ENCODE measurements at regions not wholly inside any gene's neighbourhood (a gene's known extent, or its start where the extent isn't known, plus 50 kb on each side); places are given as distances from the start of the nearest gene placed in this dataset.
"Not testable (repeated sequence)": the region's sequence is repeated elsewhere in the genome, so short reads cannot be mapped to it uniquely, and the experiment has no call there.

- DNase-seq (ENCODE audit: low read depth, low spot score): no peak
These were observed 50.8 kb upstream of the SEL1L start for GRCh38 chr14:81584495-81584894.

DNA sequence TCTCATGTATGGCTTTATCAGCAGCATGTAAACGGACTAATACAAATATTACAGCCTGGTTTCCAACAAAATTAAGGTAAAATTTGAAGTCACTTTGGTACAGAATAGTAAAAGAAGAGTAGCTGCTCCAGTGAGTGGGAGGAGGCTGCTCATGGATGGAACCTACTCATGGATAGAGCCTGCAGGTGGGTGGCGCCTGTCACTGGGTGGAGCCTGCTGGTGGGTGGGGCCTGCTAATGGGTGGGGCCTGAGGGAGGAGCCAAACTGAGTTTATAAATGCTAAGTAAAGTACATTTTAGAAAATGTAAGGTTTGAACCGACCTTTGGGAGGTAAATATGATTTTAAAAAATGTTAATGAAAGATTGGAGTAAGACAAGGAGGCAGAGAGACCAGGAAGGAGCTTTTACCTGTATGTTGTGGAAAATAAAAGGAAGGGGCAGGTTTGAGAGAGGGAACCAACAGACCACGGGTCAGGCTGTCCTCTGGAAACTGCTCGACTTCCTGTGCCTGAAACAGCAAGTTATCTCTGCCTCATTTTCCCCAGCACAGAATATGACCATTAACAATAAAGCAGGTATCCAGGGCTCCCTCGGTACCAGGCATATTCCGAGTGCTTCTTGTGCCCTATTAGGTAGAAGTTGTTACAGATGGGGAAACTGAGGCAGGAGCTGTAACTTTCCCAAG lies 55.9 kb upstream of the SEL1L start:
- DNase-seq (ENCODE audit: low read depth, low spot score): no peak

- DNase-seq (ENCODE audit: low read depth, low spot score): no peak
These were observed 57.6 kb upstream of the SEL1L start for GRCh38 chr14:81591266-81591665.

- no peak for DNase-seq (ENCODE audit: low read depth, low spot score)
These were observed 60.4 kb upstream of the SEL1L start for GRCh38 chr14:81594012-81594411.

- no peak for DNase-seq (ENCODE audit: low read depth, low spot score)
These were observed 72.0 kb upstream of the SEL1L start for GRCh38 chr14:81605660-81606059.

- no peak for DNase-seq (ENCODE audit: low read depth, low spot score)
These were observed 79.8 kb upstream of the SEL1L start for GRCh38 chr14:81613341-81614045.

DNA sequence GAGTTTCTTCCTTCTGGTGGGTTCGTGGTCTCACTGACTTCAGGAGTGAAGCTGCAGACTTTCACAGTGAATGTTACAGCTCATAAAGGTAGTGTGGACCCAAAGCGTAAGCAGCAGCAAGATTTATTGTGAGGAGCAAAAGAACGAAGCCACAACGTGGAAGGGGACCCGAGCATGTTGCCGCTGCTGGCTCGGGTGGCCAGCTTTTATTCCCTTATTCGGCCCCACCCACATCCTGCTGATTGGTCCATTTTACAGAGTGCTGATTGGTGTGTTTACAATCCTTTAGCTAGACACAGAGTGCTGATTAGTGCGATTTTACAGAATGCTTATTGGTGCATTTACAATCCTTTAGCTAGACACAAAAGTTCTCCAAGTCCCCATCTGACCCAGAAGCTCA lies 80.6 kb upstream of the SEL1L start:
- DNase-seq (ENCODE audit: low read depth, low spot score): not testable (repeated sequence)

DNA sequence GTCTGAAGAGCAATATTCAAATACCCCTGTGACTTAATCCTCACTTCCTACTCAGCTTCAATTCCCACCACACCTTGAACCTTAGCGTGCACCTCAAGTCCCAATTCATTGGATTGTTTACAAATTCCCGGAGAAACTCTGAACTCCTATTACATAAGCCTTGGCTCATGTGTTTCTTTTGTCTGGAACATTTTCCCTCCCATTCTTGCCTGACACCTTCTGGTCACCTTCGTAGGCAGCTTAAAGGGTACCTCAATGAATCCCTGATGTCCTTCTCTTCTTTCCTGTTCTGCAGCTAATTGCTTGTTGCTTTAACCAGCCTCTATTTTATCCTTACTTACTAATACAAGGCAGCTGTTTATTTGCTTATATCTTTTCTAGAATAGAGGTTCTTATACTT lies 85.0 kb upstream of the SEL1L start:
- DNase-seq (ENCODE audit: low read depth, low spot score): no peak

GRCh38 chr14:81619816-81620215 lies 86.2 kb upstream of the SEL1L start:
- DNase-seq (ENCODE audit: low read depth, low spot score): no peak

- not testable (repeated sequence) for DNase-seq (ENCODE audit: low read depth, low spot score)
These were observed 90.2 kb upstream of the SEL1L start for GRCh38 chr14:81623771-81624396.

DNA sequence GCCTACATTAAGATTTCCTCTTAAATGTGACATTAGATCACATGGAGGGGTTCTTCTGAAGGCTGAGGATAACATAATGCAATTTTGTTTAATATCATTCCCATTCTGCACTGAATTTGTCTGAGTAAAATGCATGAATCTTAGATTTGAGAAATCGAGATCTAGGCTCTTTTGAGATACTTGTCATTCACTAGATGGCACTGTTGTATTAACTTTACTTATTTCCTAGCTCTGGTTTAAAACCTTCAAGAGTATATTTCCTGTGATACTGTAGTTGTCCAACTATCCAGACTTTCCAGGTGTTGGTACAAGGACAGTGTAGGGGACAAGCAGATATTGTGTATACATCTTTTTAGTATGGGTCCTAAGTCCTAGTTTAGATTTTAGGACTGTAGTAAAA lies 91.7 kb upstream of the SEL1L start:
- no peak for DNase-seq (ENCODE audit: low read depth, low spot score)

GRCh38 chr14:81632157-81632556 lies 98.5 kb upstream of the SEL1L start:
- no peak for DNase-seq (ENCODE audit: low read depth, low spot score)

DNA sequence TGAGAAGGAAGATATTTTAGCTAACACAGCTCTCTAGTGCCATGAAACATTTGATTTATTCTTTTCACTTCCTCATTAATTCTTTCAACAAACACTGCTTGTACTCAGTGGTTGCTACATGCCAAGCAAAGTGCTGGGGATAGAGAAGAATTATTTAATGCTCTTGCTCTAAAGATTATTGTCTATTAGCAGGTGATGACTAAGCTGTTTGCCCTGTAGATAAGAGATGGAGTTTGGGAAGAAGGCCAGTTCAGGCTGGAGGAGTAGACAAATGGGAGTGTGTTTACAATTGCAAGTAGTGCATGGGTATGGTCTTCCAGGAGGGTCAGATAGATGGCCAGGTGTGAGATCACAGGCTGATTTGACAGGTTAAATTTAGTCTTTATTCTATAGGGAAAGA lies 99.8 kb upstream of the SEL1L start:
- no peak for DNase-seq (ENCODE audit: low read depth, low spot score)

DNA sequence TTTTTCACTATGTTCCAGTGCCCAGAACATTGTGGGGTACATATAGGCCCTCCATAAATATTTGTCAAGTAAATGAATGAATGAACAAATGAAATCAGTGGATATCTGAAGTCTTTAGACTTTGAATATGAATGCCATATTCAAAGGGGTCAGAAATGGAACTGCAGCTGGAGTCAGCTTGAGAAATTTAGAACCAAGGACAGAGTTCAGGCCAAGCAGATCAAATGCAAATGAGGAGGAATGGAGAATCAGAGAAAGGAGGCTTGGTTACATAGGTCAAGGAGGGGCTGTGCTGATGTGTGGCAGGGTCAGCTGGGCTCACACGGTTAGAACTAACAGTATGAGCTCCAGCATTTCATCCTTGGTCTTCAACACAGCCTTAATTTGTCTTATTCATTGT lies 104.0 kb upstream of the SEL1L start:
- DNase-seq (ENCODE audit: low read depth, low spot score): no peak

- DNase-seq (ENCODE audit: low read depth, low spot score): no peak
These were observed 105.1 kb upstream of the SEL1L start for GRCh38 chr14:81638656-81639280.

DNA sequence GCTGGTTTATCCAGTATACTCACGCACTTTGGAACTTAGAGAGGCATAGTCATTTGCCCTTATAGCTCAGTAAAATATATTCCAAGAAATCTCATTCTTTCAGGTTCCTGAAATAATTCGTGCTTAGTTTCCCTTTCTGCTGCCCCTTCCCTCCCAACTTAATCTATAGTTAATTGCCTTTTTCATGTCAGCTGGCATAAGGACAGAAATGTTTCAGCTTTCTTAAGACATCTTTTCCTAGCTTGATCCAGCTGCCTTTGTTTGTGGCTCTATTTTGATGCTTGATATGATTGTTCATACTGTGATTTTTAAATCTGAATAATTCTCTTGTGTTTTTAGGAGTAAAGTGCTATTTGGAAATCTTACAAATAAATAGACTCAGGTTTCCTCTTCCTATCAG lies 120.0 kb upstream of the SEL1L start:
- DNase-seq (ENCODE audit: low read depth, low spot score): no peak

DNA sequence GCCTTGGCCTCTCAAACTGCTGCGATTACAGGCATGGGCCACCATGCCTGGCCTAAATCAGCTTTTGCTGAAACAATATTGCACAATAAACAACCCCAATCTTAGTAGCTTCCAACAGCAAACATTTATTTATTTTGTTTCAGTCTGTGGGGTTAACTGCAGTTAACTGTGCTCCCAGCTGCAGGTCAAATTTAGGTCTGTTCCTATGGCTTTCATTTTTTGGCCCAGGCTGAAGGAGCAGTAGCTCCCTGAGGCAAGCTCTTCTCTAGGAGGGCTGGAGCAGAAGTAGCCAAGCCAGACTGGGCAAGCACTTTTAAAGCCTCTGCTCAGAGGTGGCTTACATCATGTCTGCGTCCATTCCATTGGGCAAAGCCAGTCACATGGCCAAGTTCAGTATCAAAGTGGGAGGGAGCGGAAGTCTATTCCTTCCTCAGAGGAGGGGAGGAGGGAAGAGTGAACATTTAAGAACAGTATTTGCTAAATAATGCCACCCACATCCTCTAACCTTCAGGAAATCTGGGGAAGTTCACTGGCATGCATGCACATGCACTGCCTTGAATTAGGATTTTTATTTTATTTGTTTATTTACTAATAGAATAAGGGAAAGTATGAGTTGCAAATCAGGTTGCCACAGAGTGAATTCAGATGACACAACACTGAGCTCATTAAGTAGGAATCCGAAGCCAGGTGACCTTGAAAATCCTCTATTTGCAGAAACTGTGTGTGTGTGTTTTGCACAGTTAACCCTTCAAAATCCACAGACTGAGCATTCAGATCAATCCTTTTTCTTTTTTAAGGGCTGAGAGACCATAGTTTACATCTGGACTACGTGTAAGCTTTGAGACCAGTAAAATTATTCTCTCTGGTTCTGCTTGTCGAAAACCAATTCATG lies 122.0 kb upstream of the SEL1L start:
- no peak for DNase-seq (ENCODE audit: low read depth, low spot score)

DNA sequence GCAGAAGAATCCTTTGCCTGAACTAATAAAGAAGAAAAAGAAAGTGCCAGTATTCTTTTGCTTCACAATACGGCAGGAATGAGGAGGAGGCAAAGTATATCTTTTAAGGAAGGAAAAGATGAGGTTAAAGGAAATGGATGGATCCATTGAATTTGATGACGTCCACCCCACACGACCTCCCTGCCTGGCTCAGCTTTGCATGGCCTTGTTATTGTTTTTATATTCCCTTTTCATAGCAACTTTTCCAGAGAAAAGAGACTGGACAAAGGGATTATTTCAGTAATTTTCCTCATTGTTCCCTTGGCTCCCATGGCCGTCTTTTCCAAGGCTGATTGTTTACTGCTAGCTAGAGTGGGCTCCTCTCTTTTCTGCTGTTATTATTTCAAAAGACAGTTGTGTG lies 123.2 kb upstream of the SEL1L start:
- DNase-seq (ENCODE audit: low read depth, low spot score): no peak

GRCh38 chr14:81662066-81662465 lies 128.4 kb upstream of the SEL1L start:
- DNase-seq (ENCODE audit: low read depth, low spot score): no peak

DNA sequence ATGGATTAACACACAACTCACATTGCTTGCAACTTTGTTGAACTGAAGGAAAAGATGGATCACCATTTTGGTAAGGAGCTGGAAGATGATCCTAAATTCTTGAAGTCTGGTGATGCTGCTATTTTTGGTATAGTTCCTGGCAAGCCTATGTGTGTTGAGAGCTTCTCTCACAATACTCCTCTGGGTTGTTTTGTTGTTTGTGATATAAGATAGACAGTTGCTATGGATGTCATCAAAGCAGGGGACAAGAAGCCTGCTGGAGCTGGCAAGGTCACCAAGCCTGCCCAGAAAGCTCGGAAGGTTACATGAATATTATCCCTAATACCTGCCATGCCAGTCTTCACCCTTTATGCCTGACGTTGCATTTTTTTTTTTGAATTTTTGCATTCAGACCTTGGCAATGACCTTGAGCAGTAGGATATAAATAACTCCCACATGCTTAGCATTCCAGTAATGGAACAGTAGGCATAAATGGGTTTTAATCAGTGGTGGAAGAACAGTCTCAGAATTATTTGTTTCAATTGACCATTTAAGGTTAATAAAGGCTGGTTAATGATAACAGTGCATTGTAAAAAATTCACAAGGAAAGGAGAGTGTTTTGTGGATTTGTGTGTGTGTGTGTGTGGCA lies 129.0 kb upstream of the SEL1L start:
- no peak for DNase-seq (ENCODE audit: low read depth, low spot score)
